ENCODE measurements at regions not wholly inside any gene's neighbourhood (a gene's known extent, or its start where the extent isn't known, plus 50 kb on each side); places are given as distances from the start of the nearest gene placed in this dataset.

GRCh38 chr7:131927770-131928423, 371.5 kb upstream of the PODXL start:
- ChIA-PET POLR2A (ENCODE audit: unreplicated experiment) (no interaction called here), CTCF (no interaction called here)
- Histone ChIP-seq H3K4me3 (ENCODE audit: insufficient read depth, low read depth, low read length) (no peak overlapping the region), H3K18ac (ENCODE audit: low read depth, low read length) (no peak overlapping the region), H4K91ac (ENCODE audit: insufficient read depth, low read depth, low read length) (no peak overlapping the region), H2BK120ac (ENCODE audit: low read depth, low read length) (no peak overlapping the region), H3K9ac (ENCODE audit: low read depth, low read length) (no peak overlapping the region), H3K4me2 (ENCODE audit: low read depth, low read length) (no peak overlapping the region), H3K27me3 (ENCODE audit: control insufficient read depth, insufficient read depth, low read length) (no peaks in the 10 kb centered on the region), H3K9me3 (ENCODE audit: control insufficient read depth, insufficient read depth, low read length) (no peaks in the 10 kb centered on the region), H2BK5ac (ENCODE audit: low read depth, low read length, poor library complexity, severe bottlenecking) (no peak overlapping the region), H4K8ac (ENCODE audit: low read depth in 2 of 2, low read length in 2 of 2) (no peak overlapping the region), H3K23ac (ENCODE audit: low read depth, low read length) (no peak overlapping the region), H2BK20ac (ENCODE audit: low read depth, low read length) (no peak overlapping the region), H3K56ac (ENCODE audit: extremely low read depth, insufficient read depth, low read length) (no peak overlapping the region), H3K27ac (ENCODE audit: insufficient read depth, low read length) (no peak overlapping the region), H2AK9ac (replicated peaks; ENCODE audit: low read depth, low read length, poor library complexity) (no peak overlapping the region), H3K9me1 (ENCODE audit: insufficient read depth, low read length) (peaks cover 2% of the 10 kb centered on the region; the same call in 1 of the 2 replicates), H3K36me3 (ENCODE audit: control insufficient read depth, insufficient read depth, low read length) (no peaks in the 10 kb centered on the region), H3K4me1 (ENCODE audit: control insufficient read depth, insufficient read depth, low read length) (no peaks in the 10 kb centered on the region), H2AK5ac (ENCODE audit: low read depth, low read length) (no peak overlapping the region), H3K4ac (ENCODE audit: low read depth, low read length) (no peak overlapping the region), H2AFZ (replicated peaks; ENCODE audit: low read length, poor library complexity) (no peak overlapping the region), H4K20me1 (ENCODE audit: insufficient read depth, low read length) (no peaks in the 10 kb centered on the region), H3K79me1 (ENCODE audit: low read depth in 1 of 2, low read length in 2 of 2) (no peaks in the 10 kb centered on the region), H2BK15ac (ENCODE audit: low read depth, low read length) (no peak overlapping the region), H4K5ac (ENCODE audit: low read depth, low read length) (no peak overlapping the region), H3K14ac (replicated peaks; ENCODE audit: low read depth, low read length) (no peak overlapping the region)
- in situ Hi-C loops (cut with MboI; ENCODE audit: low sequenced_read_pairs) (no loop called here), intact Hi-C loops (cut with micrococcal nuclease) (no loop called here), dilution Hi-C loops (cut with HindIII; ENCODE audit: low sequenced_read_pairs, unreplicated experiment) (no loop called here)
- no TSS peak for BruUV-seq (replicated peaks)
- no peak for ATAC-seq (ENCODE audit: low read depth)
- 30% methylated on average over 2 of the region's 12 CpGs; no CpG with 5 or more reads in 1 of the 2 experiments for WGBS, 2 experiments (ENCODE audit: extremely low coverage in 2 of 2, insufficient read length in 1 of 2)
- TF ChIP-seq CHD1 (IDR thresholded peaks at IDR 0.05; ENCODE audit: low read depth, low read length) (no peak), MAZ (IDR thresholded peaks at IDR 0.05; ENCODE audit: borderline replicate concordance, low read depth, low read length) (no peak), CEBPB (IDR thresholded peaks at IDR 0.05; ENCODE audit: low read depth, low read length) (no peak), CTCF (conservative IDR thresholded peaks at IDR 0.05; ENCODE audit: low read depth, low read length) (no peak), RFX5 (IDR thresholded peaks at IDR 0.05; ENCODE audit: low read depth, low read length) (no peak), FOS (IDR thresholded peaks at IDR 0.05; ENCODE audit: low read depth, low read length) (no peak)
- no peak for DNase-seq

All from IMR-90 (cell line).